SU-DHL-6 (cell line): ENCODE measurements at regions not wholly inside any gene's neighbourhood (a gene's known extent, or its start where the extent isn't known, plus 50 kb on each side); places are given as distances from the start of the nearest gene placed in this dataset.

Experiments used
- H2AFZ ChIP-seq: fragments of 200-600 bp; sonication (generic); 2 replicates; pipeline ENCODE4 v1.6.1; 2014; ENCODE audit warnings: low read depth, mild to moderate bottlenecking, moderate library complexity, mixed read lengths, antibody characterized with exemption, low read length; ENCODE audit not compliant: severe bottlenecking
- H3F3A ChIP-seq: fragments of 200-600 bp; shearing (Covaris generic); 2 replicates; pipeline ENCODE4 v1.6.0; 2016; ENCODE audit warnings: antibody characterized with exemption, mild to moderate bottlenecking; ENCODE audit not compliant: insufficient read depth
- H3K27ac ChIP-seq: fragments of 200-600 bp; sonication (generic); 2 replicates; pipeline ENCODE4 v1.5.1; 2016; ENCODE audit warnings: low read depth, mild to moderate bottlenecking, low read length, moderate library complexity, mixed read lengths
- H3K27me3 ChIP-seq: fragments of 200-600 bp; sonication (generic), shearing (Covaris generic); 2 replicates; pipeline ENCODE4 v1.6.0; 2014; ENCODE audit warnings: mild to moderate bottlenecking, low read length
- H3K36me3 ChIP-seq: fragments of 200-600 bp; sonication (generic); 2 replicates; pipeline ENCODE4 v1.6.1; 2014; ENCODE audit warnings: mild to moderate bottlenecking, low read length, mixed read lengths
- H3K4me2 ChIP-seq: fragments of 300-600, 200-600 bp; shearing (Covaris generic), sonication (generic); 2 replicates; pipeline ENCODE4 v1.6.0; 2014; ENCODE audit warnings: low read length, low read depth, mild to moderate bottlenecking; ENCODE audit not compliant: poor library complexity, severe bottlenecking
- H3K4me3 ChIP-seq: fragments of 200-600 bp; sonication (generic); 2 replicates; pipeline ENCODE4 v1.5.1; 2014; ENCODE audit warnings: antibody characterized with exemption, low read length, mild to moderate bottlenecking, mixed read lengths; ENCODE audit not compliant: insufficient read depth, poor library complexity, severe bottlenecking
- H3K79me2 ChIP-seq: fragments of 200-600 bp; sonication (generic); 2 replicates; pipeline ENCODE4 v1.6.1; 2014; ENCODE audit warnings: mild to moderate bottlenecking, low read length, moderate library complexity; ENCODE audit not compliant: insufficient read depth
- H3K9ac ChIP-seq: fragments of 200-600 bp; sonication (generic); 2 replicates; pipeline ENCODE4 v1.7.0; 2014; ENCODE audit warnings: mild to moderate bottlenecking, low read length
- H3K9me2 ChIP-seq: fragments of 200-600 bp; sonication (generic); replicated peaks from 2 replicates; pipeline ENCODE4 v1.6.1; 2014; ENCODE audit warnings: low read length; ENCODE audit not compliant: insufficient read depth
- H3K9me3 ChIP-seq: fragments of 200-600 bp; sonication (generic); 2 replicates; pipeline ENCODE4 v1.6.1; 2014; ENCODE audit warnings: low read length, mixed read lengths; ENCODE audit not compliant: insufficient read depth
- H4K20me1 ChIP-seq: fragments of 200-600 bp; sonication (generic); 2 replicates; pipeline ENCODE4 v1.6.1; 2014; ENCODE audit warnings: low read depth, mild to moderate bottlenecking, antibody characterized with exemption, low read length, moderate library complexity, mixed read lengths
- CTCF ChIP-seq: fragments of 200-600 bp; sonication (generic); IDR thresholded peaks from one replicate; pipeline ENCODE4 v1.5.1; 2017; ENCODE audit warnings: antibody characterized with exemption, mild to moderate bottlenecking, low read length, moderate library complexity; ENCODE audit not compliant: insufficient read depth, poor library complexity, severe bottlenecking
- EZH2phosphoT487 ChIP-seq: fragments of 200-600 bp; sonication (generic), shearing (Covaris generic); conservative IDR thresholded peaks from 2 replicates; pipeline ENCODE4 v1.6.1; 2018; ENCODE audit warnings: mild to moderate bottlenecking, antibody characterized with exemption, low read length, moderate library complexity, mixed read lengths

- Histone ChIP-seq H3K79me2 (no peaks in the 10 kb centered on the region), H3K27ac (no peak overlapping the region), H2AFZ (no peak overlapping the region), H3K27me3 (no peaks in the 10 kb centered on the region), H3K9me3 (no peaks in the 10 kb centered on the region), H3K4me2 (no peak overlapping the region), H4K20me1 (no peaks in the 10 kb centered on the region), H3K9ac (no peak overlapping the region), H3F3A (no peaks in the 10 kb centered on the region), H3K36me3 (no peaks in the 10 kb centered on the region), H3K9me2 (no peaks in the 10 kb centered on the region), H3K4me3 (no peak overlapping the region)
- no peak for TF ChIP-seq EZH2phosphoT487
- no peak for TF ChIP-seq CTCF
Measured at GRCh38 chr16:52254746-52255145, 292.2 kb downstream of the TOX3 start.

DNA sequence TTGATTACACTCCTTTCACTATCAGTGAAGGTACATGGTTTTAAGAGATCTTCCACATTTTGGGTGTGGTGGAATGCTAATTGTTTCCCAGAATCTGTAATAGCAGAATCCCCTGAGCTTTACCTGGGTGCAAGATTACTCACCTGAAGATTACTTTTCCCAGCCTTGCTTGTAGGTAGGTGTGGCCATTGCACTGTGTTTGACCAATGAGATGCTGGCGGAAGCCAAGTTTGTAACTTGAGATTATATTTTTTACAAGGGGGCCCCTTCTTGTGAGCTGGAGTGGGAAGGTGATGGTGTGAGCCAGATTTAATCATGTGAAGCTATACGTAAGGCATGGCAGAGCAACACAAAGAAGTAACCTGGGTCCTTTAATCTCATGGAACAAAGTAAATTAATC lies 294.3 kb downstream of the TOX3 start:
- no peak overlapping the region for H3K4me2 ChIP-seq
- H3F3A ChIP-seq, result no peaks in the 10 kb centered on the region
- H3K9me2 ChIP-seq, result no peaks in the 10 kb centered on the region; the same call in 1 of the 2 replicates
- no peak overlapping the region for H3K9ac ChIP-seq
- H3K36me3 ChIP-seq, result no peaks in the 10 kb centered on the region
- TF ChIP-seq CTCF, result no peak
- no peak for TF ChIP-seq EZH2phosphoT487
- H3K4me3 ChIP-seq, result no peak overlapping the region
- H3K9me3 ChIP-seq, result no peaks in the 10 kb centered on the region
- H3K79me2 ChIP-seq, result no peaks in the 10 kb centered on the region
- no peak overlapping the region for H3K27ac ChIP-seq
- no peak overlapping the region for H2AFZ ChIP-seq
- no peaks in the 10 kb centered on the region for H4K20me1 ChIP-seq
- no peaks in the 10 kb centered on the region for H3K27me3 ChIP-seq

- TF ChIP-seq CTCF (no peak), EZH2phosphoT487 (no peak)
Measured at GRCh38 chr16:52251495-52251894, 295.4 kb downstream of the TOX3 start.

More at GRCh38 chr16:52251495-52251894, 295.4 kb downstream of the TOX3 start:
- Histone ChIP-seq H2AFZ (no peak overlapping the region), H3K9me3 (no peaks in the 10 kb centered on the region), H3K36me3 (no peaks in the 10 kb centered on the region), H3F3A (no peaks in the 10 kb centered on the region), H3K4me2 (no peak overlapping the region), H4K20me1 (no peaks in the 10 kb centered on the region), H3K27me3 (no peaks in the 10 kb centered on the region), H3K4me3 (no peak overlapping the region), H3K9ac (no peak overlapping the region), H3K79me2 (no peaks in the 10 kb centered on the region), H3K27ac (no peak overlapping the region), H3K9me2 (no peaks in the 10 kb centered on the region; the same call in 1 of the 2 replicates)
